HepG2 (cell line): ENCODE measurements at regions not wholly inside any gene's neighbourhood (a gene's known extent, or its start where the extent isn't known, plus 50 kb on each side); places are given as distances from the start of the nearest gene placed in this dataset.

Source experiments
- AKNA ChIP-seq: sonication (generic); formaldehyde crosslinking; IDR thresholded peaks from 2 replicates; pipeline ENCODE4 v1.4.0; 2020; ENCODE audit warnings: missing genetic modification reagents, borderline replicate concordance
- JUNB ChIP-seq: sonication (generic); formaldehyde crosslinking; IDR thresholded peaks from 2 replicates; pipeline ENCODE4 v1.8.0; 2022; ENCODE audit warnings: missing genetic modification reagents, mild to moderate bottlenecking, borderline replicate concordance
- KLF11 ChIP-seq: IDR thresholded peaks from 2 replicates; pipeline ENCODE4 v1.6.1; 2016; ENCODE audit warnings: missing compliant biosample characterization
- NR2C2 ChIP-seq: sonication (generic); formaldehyde crosslinking; IDR thresholded peaks from 2 replicates; pipeline ENCODE4 v1.4.0; 2020; ENCODE audit warnings: missing genetic modification reagents, mild to moderate bottlenecking, moderate library complexity, borderline replicate concordance
- POLR2AphosphoS5 ChIP-seq: IDR thresholded peaks from 2 replicates; pipeline ENCODE4 v1.6.1; 2012; ENCODE audit warnings: low read depth, low read length
- SIN3A ChIP-seq: IDR thresholded peaks from 2 replicates; pipeline ENCODE4 v1.6.1; 2011; ENCODE audit warnings: low read depth, mild to moderate bottlenecking, control low read depth, low read length, borderline replicate concordance
- TOE1 ChIP-seq: sonication (generic); formaldehyde crosslinking; IDR thresholded peaks from 2 replicates; pipeline ENCODE4 v1.4.0; 2020; ENCODE audit warnings: mild to moderate bottlenecking, missing genetic modification reagents
- ZFAT ChIP-seq: sonication (generic); formaldehyde crosslinking; conservative IDR thresholded peaks from 2 replicates; pipeline ENCODE4 v1.8.1; 2023; ENCODE audit warnings: missing genetic modification reagents, inconsistent platforms
- ZNF18 ChIP-seq: sonication (generic); formaldehyde crosslinking; IDR thresholded peaks from 2 replicates; pipeline ENCODE4 v1.8.0; 2022; ENCODE audit warnings: mild to moderate bottlenecking, missing genetic modification reagents; ENCODE audit not compliant: insufficient replicate concordance
- TF ChIP-seq, protein P1 (sequence below): sonication (generic); formaldehyde crosslinking; IDR thresholded peaks from 2 replicates; pipeline ENCODE4 v1.5.0; 2020; ENCODE audit warnings: mild to moderate bottlenecking, missing genetic modification reagents, moderate library complexity

DNA sequence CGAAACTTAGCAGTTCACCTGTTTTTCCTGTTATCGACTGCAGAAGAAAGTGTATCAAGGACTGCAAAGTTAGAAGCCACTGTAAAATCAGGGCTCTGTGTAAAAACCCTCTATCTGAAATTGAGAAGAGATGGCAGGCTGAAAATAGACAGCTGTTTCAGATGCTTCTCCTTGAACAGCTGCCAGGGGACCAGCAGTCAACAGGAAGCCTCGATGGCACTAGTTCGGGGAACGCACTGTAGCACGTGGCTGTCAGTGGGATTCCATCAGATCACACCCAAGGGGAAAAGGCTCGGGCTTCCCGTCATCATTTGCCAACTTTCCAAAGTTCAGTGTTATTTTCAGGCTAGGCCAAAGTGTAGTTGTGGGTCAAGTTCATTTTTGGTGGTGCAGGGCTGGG lies 316.9 kb downstream of the TXNL1 start:
- TF ChIP-seq NR2C2 = no peak
- TF ChIP-seq, protein P1, sequence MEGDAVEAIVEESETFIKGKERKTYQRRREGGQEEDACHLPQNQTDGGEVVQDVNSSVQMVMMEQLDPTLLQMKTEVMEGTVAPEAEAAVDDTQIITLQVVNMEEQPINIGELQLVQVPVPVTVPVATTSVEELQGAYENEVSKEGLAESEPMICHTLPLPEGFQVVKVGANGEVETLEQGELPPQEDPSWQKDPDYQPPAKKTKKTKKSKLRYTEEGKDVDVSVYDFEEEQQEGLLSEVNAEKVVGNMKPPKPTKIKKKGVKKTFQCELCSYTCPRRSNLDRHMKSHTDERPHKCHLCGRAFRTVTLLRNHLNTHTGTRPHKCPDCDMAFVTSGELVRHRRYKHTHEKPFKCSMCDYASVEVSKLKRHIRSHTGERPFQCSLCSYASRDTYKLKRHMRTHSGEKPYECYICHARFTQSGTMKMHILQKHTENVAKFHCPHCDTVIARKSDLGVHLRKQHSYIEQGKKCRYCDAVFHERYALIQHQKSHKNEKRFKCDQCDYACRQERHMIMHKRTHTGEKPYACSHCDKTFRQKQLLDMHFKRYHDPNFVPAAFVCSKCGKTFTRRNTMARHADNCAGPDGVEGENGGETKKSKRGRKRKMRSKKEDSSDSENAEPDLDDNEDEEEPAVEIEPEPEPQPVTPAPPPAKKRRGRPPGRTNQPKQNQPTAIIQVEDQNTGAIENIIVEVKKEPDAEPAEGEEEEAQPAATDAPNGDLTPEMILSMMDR (CRISPR knock-in tag) = no peak
- no peak for TF ChIP-seq POLR2AphosphoS5
- TF ChIP-seq JUNB (CRISPR knock-in tag) = no peak
- no peak for TF ChIP-seq SIN3A
- no peak for TF ChIP-seq AKNA
- no peak for TF ChIP-seq KLF11 (CRISPR knock-in tag)
- TF ChIP-seq TOE1 = no peak
- no peak for TF ChIP-seq ZNF18 (CRISPR knock-in tag)
- TF ChIP-seq ZFAT (CRISPR knock-in tag) = no peak
